Small intestine (tissue), 7 donors: ENCODE measurements at regions not wholly inside any gene's neighbourhood (a gene's known extent, or its start where the extent isn't known, plus 50 kb on each side); places are given as distances from the start of the nearest gene placed in this dataset.

Source experiments
- DNase-seq, 2 donors: peaks; one replicate each; pipeline versions ENCODE4 v3.0.0 to v3.0.0-alpha.2; 2013
- FAIRE-seq: peaks from 2 replicates; lab custom pipeline; 2012; peaks lifted over from hg19 to GRCh38; lab: Jason Lieb, UNC
- H3K27ac ChIP-seq, 3 donors: one replicate each; pipeline ENCODE4 v1.5.1; 2013; ENCODE audit warnings: low read length in 2 of 3, mild to moderate bottlenecking in 2 of 3, control low read depth in 1 of 3, inconsistent platforms in 1 of 3, low read depth in 1 of 3, moderate library complexity in 1 of 3
- H3K27me3 ChIP-seq, 3 donors: one replicate each; pipeline ENCODE4 v1.6.1; 2013; ENCODE audit warnings: low read length in 3 of 3, inconsistent platforms in 1 of 3; ENCODE audit not compliant: control insufficient read depth in 3 of 3, insufficient read depth in 3 of 3
- H3K36me3 ChIP-seq, 3 donors: one replicate each; pipeline ENCODE4 v1.6.1; 2013; ENCODE audit warnings: low read length in 3 of 3, inconsistent platforms in 1 of 3, low read depth in 1 of 3, mild to moderate bottlenecking in 1 of 3, moderate library complexity in 1 of 3; ENCODE audit not compliant: control insufficient read depth in 3 of 3, insufficient read depth in 2 of 3
- H3K4me1 ChIP-seq, 3 donors: one replicate each; pipeline ENCODE4 v1.6.1; 2013; ENCODE audit warnings: low read length in 2 of 3, inconsistent platforms in 1 of 3, low read depth in 1 of 3, mild to moderate bottlenecking in 1 of 3, moderate library complexity in 1 of 3; ENCODE audit not compliant: control insufficient read depth in 3 of 3, insufficient read depth in 2 of 3
- H3K4me3 ChIP-seq, 3 donors: one replicate each; pipeline ENCODE4 v1.5.1; 2013; ENCODE audit warnings: low read length in 3 of 3, control low read depth in 1 of 3, inconsistent platforms in 1 of 3, low read depth in 1 of 3, mild to moderate bottlenecking in 1 of 3, moderate library complexity in 1 of 3
- H3K9me3 ChIP-seq, 2 donors: one replicate each; pipeline ENCODE4 v1.6.1; 2013; ENCODE audit warnings: low read depth in 1 of 2, low read length in 1 of 2; ENCODE audit not compliant: control insufficient read depth in 2 of 2, insufficient read depth in 1 of 2
- WGBS, 3 donors: extraction: QIAGEN DNeasy Blood & Tissue Kit; methylation state at CpG; one replicate each; pipeline ENCODE4 v1.1.7; 2013; 5-methylcytosine and 5-hydroxymethylcytosine counted together
- donor health status: healthy with polysubstance abuse.
- donor health status: control.
- donor health status: control.
- donor health status: Bipolar disorder and iron deficiency.
- donor health status: healthy.

DNA sequence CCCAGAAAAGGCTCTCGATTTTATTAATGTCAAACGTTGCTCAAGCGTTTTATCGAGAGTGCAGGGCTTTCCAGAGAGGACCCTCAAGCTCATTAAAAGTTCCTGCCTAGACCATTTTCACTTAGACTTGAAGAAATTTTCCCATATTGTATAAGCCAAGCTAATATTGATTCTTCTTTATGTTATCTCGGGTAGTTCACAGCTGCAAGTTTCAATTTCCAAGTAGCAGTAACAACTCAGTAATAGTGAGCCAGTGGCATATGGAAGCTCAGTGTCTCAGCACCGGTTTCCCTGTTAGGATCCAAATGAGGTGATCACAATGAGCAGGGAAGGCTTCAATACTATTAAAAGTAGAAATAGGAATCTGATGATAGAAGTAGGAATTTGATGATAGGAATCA lies 274.5 kb downstream of the TMX3 start:
- Histone ChIP-seq H3K4me1 (no peaks in the 10 kb centered on the region), H3K27ac (no peak overlapping the region), H3K9me3 (no peaks in the 10 kb centered on the region), H3K36me3 (no peaks in the 10 kb centered on the region), H3K4me3 (no peak overlapping the region), H3K27me3 (no peaks in the 10 kb centered on the region)
- no peak for DNase-seq
- WGBS, 3 donors = 42 to 62% (median 46%) methylated on average over 6 of the region's 6 CpGs
- FAIRE-seq = no peak

GRCh38 chr18:68439642-68440041 lies 275.3 kb downstream of the TMX3 start:
- no peaks in the 10 kb centered on the region for H3K27me3 ChIP-seq
- DNase-seq (no peak), FAIRE-seq (no peak)
- H3K4me3 ChIP-seq = no peak overlapping the region
- H3K27ac ChIP-seq = no peak overlapping the region
- H3K4me1 ChIP-seq = no peaks in the 10 kb centered on the region
- H3K9me3 ChIP-seq = no peaks in the 10 kb centered on the region
- WGBS, 3 donors = 61 to 77% (median 76%) methylated on average over 4 of the region's 4 CpGs
- no peaks in the 10 kb centered on the region for H3K36me3 ChIP-seq

GRCh38 chr18:68438983-68439382 lies 275.9 kb downstream of the TMX3 start:
- H3K9me3 ChIP-seq = no peaks in the 10 kb centered on the region
- WGBS, 3 donors = 33 to 51% (median 44%) methylated on average over 2 of the region's 2 CpGs
- H3K4me1 ChIP-seq = no peaks in the 10 kb centered on the region
- no peak overlapping the region for H3K4me3 ChIP-seq
- DNase-seq (no peak), FAIRE-seq (no peak)
- H3K27ac ChIP-seq = no peak overlapping the region
- no peaks in the 10 kb centered on the region for H3K27me3 ChIP-seq
- H3K36me3 ChIP-seq = no peaks in the 10 kb centered on the region

DNA sequence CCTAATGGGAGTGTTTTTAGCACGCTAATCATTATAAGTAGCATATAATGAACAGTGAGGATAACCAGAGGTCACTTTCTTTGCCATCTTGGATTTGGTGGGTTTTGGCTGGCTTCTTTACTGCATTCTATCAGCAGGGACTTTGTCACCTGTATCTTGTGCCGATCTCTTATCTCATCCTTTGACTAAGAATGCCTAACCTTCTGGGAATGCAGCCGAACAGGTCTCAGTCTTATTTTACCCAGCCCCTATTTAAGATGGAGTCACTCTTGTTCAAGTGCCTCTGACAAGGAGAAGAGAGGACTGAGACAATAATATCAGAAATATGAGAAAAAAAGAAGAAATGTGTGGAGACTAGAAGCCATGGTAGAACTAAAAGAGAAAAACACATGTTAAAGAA lies 276.4 kb downstream of the TMX3 start:
- WGBS, 3 donors = 68 to 79% (median 75%) methylated on average over 3 of the region's 3 CpGs
- Histone ChIP-seq H3K36me3 (no peaks in the 10 kb centered on the region), H3K4me1 (no peaks in the 10 kb centered on the region), H3K27ac (no peak overlapping the region), H3K27me3 (no peaks in the 10 kb centered on the region), H3K4me3 (no peak overlapping the region), H3K9me3 (no peaks in the 10 kb centered on the region)
- DNase-seq (no peak), FAIRE-seq (no peak)

GRCh38 chr18:68436485-68436884 lies 278.4 kb downstream of the TMX3 start:
- no peak for DNase-seq
- 68 to 76% (median 74%) methylated on average over 5 of the region's 5 CpGs for WGBS, 3 donors
- Histone ChIP-seq H3K4me1 (no peaks in the 10 kb centered on the region), H3K36me3 (no peaks in the 10 kb centered on the region), H3K27me3 (no peaks in the 10 kb centered on the region), H3K27ac (no peak overlapping the region), H3K9me3 (no peaks in the 10 kb centered on the region), H3K4me3 (no peak overlapping the region)
- FAIRE-seq = no peak

DNA sequence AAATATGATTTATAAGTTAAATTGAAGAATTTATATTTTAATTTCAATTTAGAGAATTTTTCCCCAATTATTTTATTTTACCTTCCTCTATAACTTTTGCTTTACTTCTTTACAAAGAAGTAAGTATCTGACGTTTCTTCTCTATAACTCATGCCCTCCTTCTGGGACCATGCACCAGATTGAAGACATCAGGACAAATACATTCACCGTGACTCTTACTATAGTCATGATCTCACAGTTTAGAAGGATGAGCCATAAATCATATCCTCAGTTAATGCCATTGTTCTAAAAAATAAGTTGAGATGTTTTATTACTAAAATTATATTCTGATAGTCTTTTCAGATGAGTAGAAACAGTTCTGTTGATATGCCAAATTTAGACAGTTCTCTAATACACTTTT lies 279.3 kb downstream of the TMX3 start:
- 83 to 92% (median 84%) methylated on average over 2 of the region's 2 CpGs for WGBS, 3 donors
- DNase-seq = no peak
- Histone ChIP-seq H3K27ac (no peak overlapping the region), H3K27me3 (no peaks in the 10 kb centered on the region), H3K4me1 (no peaks in the 10 kb centered on the region), H3K4me3 (no peak overlapping the region), H3K9me3 (no peaks in the 10 kb centered on the region), H3K36me3 (no peaks in the 10 kb centered on the region)
- FAIRE-seq = no peak

DNA sequence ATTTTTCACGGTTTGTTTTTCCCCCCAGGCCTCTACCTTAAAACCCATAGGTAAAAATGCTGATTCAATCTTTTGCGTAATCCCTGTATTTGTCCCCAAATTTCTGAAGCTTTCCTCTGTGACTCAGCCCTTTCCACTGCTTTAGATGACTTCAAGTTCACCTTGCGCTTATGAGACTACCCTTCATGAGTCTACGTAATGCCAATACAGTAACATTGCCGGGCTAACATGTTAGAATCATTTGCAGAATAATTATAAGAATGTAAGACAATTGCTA lies 283.0 kb downstream of the TMX3 start:
- no peak overlapping the region for H3K4me3 ChIP-seq
- no peaks in the 10 kb centered on the region for H3K9me3 ChIP-seq
- H3K4me1 ChIP-seq = no peaks in the 10 kb centered on the region
- no peak for DNase-seq
- no peak overlapping the region for H3K27ac ChIP-seq
- FAIRE-seq = no peak
- 91% methylated on average over 5 of the region's 5 CpGs for WGBS, 3 donors
- H3K27me3 ChIP-seq = no peaks in the 10 kb centered on the region
- H3K36me3 ChIP-seq = no peaks in the 10 kb centered on the region

- DNase-seq (no peak), FAIRE-seq (no peak)
- Histone ChIP-seq H3K4me3 (no peak overlapping the region), H3K27ac (no peak overlapping the region), H3K36me3 (no peaks in the 10 kb centered on the region), H3K9me3 (no peaks in the 10 kb centered on the region), H3K4me1 (peaks cover 0 to 5% (median 0%) of the 10 kb centered on the region in 3 donors), H3K27me3 (no peaks in the 10 kb centered on the region)
- WGBS, 3 donors = 57 to 73% (median 64%) methylated on average over 6 of the region's 6 CpGs
Measured at GRCh38 chr18:68431111-68431921, 283.6 kb downstream of the TMX3 start.

DNA sequence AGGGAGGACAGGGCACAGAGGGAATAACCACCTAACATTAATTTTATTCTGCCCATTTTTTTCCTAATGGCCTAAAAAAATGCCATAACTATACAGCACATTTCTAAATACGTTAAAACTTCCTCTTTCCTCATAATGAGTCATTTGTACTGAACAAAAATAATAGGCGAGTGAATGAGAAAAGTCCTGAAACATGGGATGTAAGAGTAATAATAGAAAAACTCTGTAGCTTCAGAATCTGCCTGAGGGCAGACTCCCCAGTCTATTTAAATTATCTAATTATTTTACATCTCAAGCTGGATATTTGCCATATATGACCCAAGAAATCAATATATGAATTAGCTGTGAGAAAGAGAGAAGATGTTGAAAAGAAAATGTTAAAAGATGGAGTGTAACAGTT lies 285.1 kb downstream of the TMX3 start:
- 68 to 76% (median 73%) methylated on average over 2 of the region's 2 CpGs for WGBS, 3 donors
- FAIRE-seq (no peak), DNase-seq (no peak)
- H3K9me3 ChIP-seq = no peaks in the 10 kb centered on the region
- no peaks in the 10 kb centered on the region for H3K36me3 ChIP-seq
- H3K27me3 ChIP-seq = no peaks in the 10 kb centered on the region
- no peak overlapping the region for H3K27ac ChIP-seq
- no peak overlapping the region for H3K4me3 ChIP-seq
- peaks cover 0 to 6% (median 0%) of the 10 kb centered on the region in 3 donors for H3K4me1 ChIP-seq
